Panc1 (cell line): ENCODE measurements at regions not wholly inside any gene's neighbourhood (a gene's known extent, or its start where the extent isn't known, plus 50 kb on each side); places are given as distances from the start of the nearest gene placed in this dataset.

Experiments used
- ATAC-seq: fragments of 200-7000 bp; cut with Tn5 transposase; 2 replicates; pipeline ENCODE4 v1.9.1; 2020; ENCODE audit warnings: mild to moderate bottlenecking, moderate library complexity
- BruUV-seq: library from RNA; stranded (reverse); fragments of 400-500 nt; replicated peaks from 2 replicates; lab custom pipeline; 2021; lab: Mats Ljungman, UMichigan
- CTCF ChIA-PET: fragments of 300-600 bp; sonication (Branson Sonifier 250); formaldehyde crosslinking; loops from one replicate; lab custom pipeline; 2022; ENCODE audit warnings: antibody characterized with exemption; lab: Charles Lee
- POLR2A ChIA-PET: fragments of 300-600 bp; sonication (Branson Sonifier 250); formaldehyde crosslinking; loops from one replicate; lab custom pipeline; 2022; ENCODE audit warnings: antibody characterized with exemption; lab: Charles Lee
- DNase-seq: peaks from one replicate; pipeline ENCODE4 v3.0.0-alpha.2; 2010; ENCODE audit warnings: low read depth, low spot score
- H3K27ac ChIP-seq: 2 replicates; pipeline ENCODE4 v1.5.1; 2011; ENCODE audit warnings: mild to moderate bottlenecking, low read length, inconsistent platforms
- H3K27me3 ChIP-seq: fragments of 200-500 bp; sonication (Bioruptor generic); 2 replicates; pipeline ENCODE4 v1.6.0; 2014; ENCODE audit warnings: low read length, inconsistent platforms; ENCODE audit not compliant: control insufficient read depth, insufficient read depth
- H3K36me3 ChIP-seq: fragments of 200-500 bp; sonication (Bioruptor generic); 2 replicates; pipeline ENCODE4 v1.5.1; 2014; ENCODE audit warnings: inconsistent platforms, mild to moderate bottlenecking, low read length, moderate library complexity; ENCODE audit not compliant: control insufficient read depth, insufficient read depth
- H3K4me1 ChIP-seq: 2 replicates; pipeline ENCODE4 v1.5.1; 2011; ENCODE audit warnings: inconsistent platforms, mild to moderate bottlenecking, low read length, moderate library complexity; ENCODE audit not compliant: control insufficient read depth, insufficient read depth
- H3K4me3 ChIP-seq, 2 experiments: 2 replicates each; pipeline ENCODE4 v1.5.1; 2011 to 2012; ENCODE audit warnings: low read depth in 2 of 2, low read length in 2 of 2, mild to moderate bottlenecking in 2 of 2, inconsistent platforms in 1 of 2, moderate library complexity in 1 of 2
- H3K9me3 ChIP-seq: fragments of 200-500 bp; sonication (Bioruptor generic); 2 replicates; pipeline ENCODE4 v1.5.1; 2014; ENCODE audit warnings: low read depth, mild to moderate bottlenecking, inconsistent platforms, low read length, moderate library complexity; ENCODE audit not compliant: control insufficient read depth, insufficient read depth
- POLR2AphosphoS5 ChIP-seq: IDR thresholded peaks from 2 replicates; pipeline ENCODE4 v1.6.1; 2012; ENCODE audit warnings: mild to moderate bottlenecking, low read depth, low read length, moderate library complexity
- REST ChIP-seq, 2 experiments: IDR thresholded peaks; 2 replicates each; pipeline ENCODE4 v1.6.1; 2011 to 2012; ENCODE audit warnings: low read depth in 2 of 2, control low read depth in 1 of 2, low read length in 1 of 2, mild to moderate bottlenecking in 1 of 2, moderate library complexity in 1 of 2; ENCODE audit not compliant: insufficient read depth in 1 of 2
- SIN3A ChIP-seq: IDR thresholded peaks from 2 replicates; pipeline ENCODE4 v1.6.1; 2012; ENCODE audit warnings: low read depth, mild to moderate bottlenecking, low read length, moderate library complexity, borderline replicate concordance; ENCODE audit not compliant: insufficient read depth
- TCF7L2 ChIP-seq: IDR thresholded peaks from 2 replicates; pipeline ENCODE4 v1.6.1; 2011; ENCODE audit warnings: mild to moderate bottlenecking, low read depth, low read length, inconsistent platforms
- in situ Hi-C: cut with HindIII; loops from 2 replicates; pipeline ENCODE4 v1.10.0; 2016; ENCODE audit warnings: low sequenced_read_pairs, low pct_unique_long_range_greater_than_20kb
- intact Hi-C: fragments of 100-400 bp; cut with micrococcal nuclease; formaldehyde crosslinking; loops from one replicate; pipeline ENCODE4 v1.10.0; 2022; ENCODE audit not compliant: unreplicated experiment
- TF ChIP-seq, protein P1 (sequence below): fragments of 450-650 bp; IDR thresholded peaks from 2 replicates; pipeline ENCODE4 v1.5.1; 2017; ENCODE audit warnings: mild to moderate bottlenecking

DNA sequence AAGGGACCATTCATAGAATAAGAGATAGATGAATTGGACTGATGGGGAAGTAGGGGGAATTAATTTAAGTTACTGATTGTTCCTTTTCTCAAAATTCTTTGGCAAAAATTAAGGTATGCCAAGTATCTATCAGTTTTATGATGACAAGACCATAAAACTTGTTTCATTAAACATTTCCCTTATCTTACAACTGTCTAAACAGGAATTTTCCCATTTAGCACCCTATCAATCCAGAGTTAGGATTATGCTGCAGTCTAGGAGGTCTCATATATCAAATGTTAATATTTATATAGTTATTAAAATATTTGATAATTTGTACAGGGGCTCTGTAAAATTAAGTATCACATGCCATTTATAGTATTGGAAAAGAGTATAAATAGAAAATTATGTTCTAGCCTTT is 51.5 kb upstream of the ARID1B start:
- Histone ChIP-seq H3K4me1 (peaks cover 15% of the 10 kb centered on the region), H3K4me3 (no peak overlapping the region), H3K36me3 (no peaks in the 10 kb centered on the region), H3K9me3 (no peaks in the 10 kb centered on the region), H3K27me3 (no peaks in the 10 kb centered on the region), H3K27ac (no peak overlapping the region)
- POLR2A ChIA-PET = no interaction called here
- no peak for ATAC-seq
- CTCF ChIA-PET = no interaction called here
- TF ChIP-seq SIN3A (no peak), TCF7L2 (no peak), POLR2AphosphoS5 (no peak), REST (IDR thresholded peaks at IDR 0.05; ENCODE audit: insufficient read depth in 1 of 2, low read depth in 2 of 2, low read length in 1 of 2) (no peak)
- TF ChIP-seq, protein P1, sequence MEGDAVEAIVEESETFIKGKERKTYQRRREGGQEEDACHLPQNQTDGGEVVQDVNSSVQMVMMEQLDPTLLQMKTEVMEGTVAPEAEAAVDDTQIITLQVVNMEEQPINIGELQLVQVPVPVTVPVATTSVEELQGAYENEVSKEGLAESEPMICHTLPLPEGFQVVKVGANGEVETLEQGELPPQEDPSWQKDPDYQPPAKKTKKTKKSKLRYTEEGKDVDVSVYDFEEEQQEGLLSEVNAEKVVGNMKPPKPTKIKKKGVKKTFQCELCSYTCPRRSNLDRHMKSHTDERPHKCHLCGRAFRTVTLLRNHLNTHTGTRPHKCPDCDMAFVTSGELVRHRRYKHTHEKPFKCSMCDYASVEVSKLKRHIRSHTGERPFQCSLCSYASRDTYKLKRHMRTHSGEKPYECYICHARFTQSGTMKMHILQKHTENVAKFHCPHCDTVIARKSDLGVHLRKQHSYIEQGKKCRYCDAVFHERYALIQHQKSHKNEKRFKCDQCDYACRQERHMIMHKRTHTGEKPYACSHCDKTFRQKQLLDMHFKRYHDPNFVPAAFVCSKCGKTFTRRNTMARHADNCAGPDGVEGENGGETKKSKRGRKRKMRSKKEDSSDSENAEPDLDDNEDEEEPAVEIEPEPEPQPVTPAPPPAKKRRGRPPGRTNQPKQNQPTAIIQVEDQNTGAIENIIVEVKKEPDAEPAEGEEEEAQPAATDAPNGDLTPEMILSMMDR = no peak
- BruUV-seq = no TSS peak
- intact Hi-C loops = no loop called here
- DNase-seq = no peak
- in situ Hi-C loops = no loop called here

GRCh38 chr6:156720691-156721685 is 56.2 kb upstream of the ARID1B start:
- POLR2A ChIA-PET = interaction anchor here (0.6 to 0.8 kb wide), 4 partner anchors 53 to 377 kb away, joined by 3 to 4 read pairs (median 3); no protein-coding TSS in a partner anchor
- in situ Hi-C loops = no loop called here
- Histone ChIP-seq H3K4me1 (peaks cover 41% of the 10 kb centered on the region), H3K4me3 (peak overlapping the region in 1 of 2 experiments; percentile 63; a peak in 2 of 4 replicates), H3K27me3 (no peaks in the 10 kb centered on the region), H3K36me3 (no peaks in the 10 kb centered on the region), H3K9me3 (no peaks in the 10 kb centered on the region), H3K27ac (peak overlapping the region; percentile 98)
- TF ChIP-seq REST (IDR thresholded peaks at IDR 0.05; ENCODE audit: insufficient read depth in 1 of 2, low read depth in 2 of 2, low read length in 1 of 2) = no peak
- TF ChIP-seq POLR2AphosphoS5 = no peak
- no peak for TF ChIP-seq TCF7L2
- TF ChIP-seq SIN3A = no peak
- TF ChIP-seq, protein P1 = no peak
- DNase-seq = no peak
- peak; percentile 60 for ATAC-seq
- BruUV-seq = no TSS peak
- intact Hi-C loops = no loop called here
- CTCF ChIA-PET = no interaction called here
